GM12878 (cell line): ENCODE measurements at regions not wholly inside any gene's neighbourhood (a gene's known extent, or its start where the extent isn't known, plus 50 kb on each side); places are given as distances from the start of the nearest gene placed in this dataset.

ENCODE experiments used
- ATAC-seq: fragments of 200-7000 bp; cut with Tn5 transposase; 3 replicates; pipeline ENCODE4 v1.9.1; 2020; ENCODE audit warnings: mild to moderate bottlenecking, moderate library complexity
- BruUV-seq: library from RNA; stranded (reverse); fragments of 400-500 nt; replicated peaks from 2 replicates; lab custom pipeline; 2021; lab: Mats Ljungman, UMichigan
- CTCF ChIA-PET: fragments of 300-600 bp; sonication (Branson Sonifier 250); formaldehyde crosslinking; extraction: SDS; loops from one replicate; lab custom pipeline; 2021; ENCODE audit warnings: inconsistent platforms; lab: Yijun Ruan, JAX
- POLR2A ChIA-PET: fragments of 350-600 bp; formaldehyde crosslinking; extraction: SDS; loops from one replicate; lab custom pipeline; 2021; ENCODE audit warnings: inconsistent platforms; lab: Charles Lee
- RAD21 ChIA-PET: fragments of 300-600 bp; sonication (Branson Sonifier 250); formaldehyde crosslinking; loops from one replicate; lab custom pipeline; 2023; ENCODE audit warnings: antibody characterized with exemption; ENCODE audit not compliant: unreplicated experiment; lab: Charles Lee
- SMC1A ChIA-PET: fragments of 300-600 bp; sonication (Branson Sonifier 250); formaldehyde crosslinking; loops from one replicate; lab custom pipeline; 2023; ENCODE audit not compliant: unreplicated experiment, uncharacterized antibody; lab: Charles Lee
- DNase-seq: peaks from one replicate; pipeline ENCODE4 v3.0.0-alpha.2; 2011; ENCODE audit warnings: low read depth, low spot score
- FAIRE-seq: peaks from 3 replicates; lab custom pipeline; 2011; peaks lifted over from hg19 to GRCh38; lab: Jason Lieb, UNC
- H2AFZ ChIP-seq: 2 replicates; pipeline ENCODE4 v1.6.0; 2011; ENCODE audit warnings: low read depth, low read length, control low read depth; ENCODE audit not compliant: control insufficient read depth
- H3K27ac ChIP-seq: 2 replicates; pipeline ENCODE4 v1.5.1; 2011; ENCODE audit warnings: control low read depth; ENCODE audit not compliant: control insufficient read depth, insufficient read depth
- H3K27me3 ChIP-seq, 2 experiments: replicated peaks in 1 of 2; 2 replicates each; pipeline versions ENCODE4 v1.6.0 to v1.6.1; 2011; ENCODE audit warnings: low read length in 1 of 2; ENCODE audit not compliant: control insufficient read depth in 2 of 2, insufficient read depth in 2 of 2
- H3K36me3 ChIP-seq, 2 experiments: 2 replicates each; pipeline ENCODE4 v1.5.1; 2011; ENCODE audit warnings: low read length in 1 of 2; ENCODE audit not compliant: control insufficient read depth in 2 of 2, insufficient read depth in 2 of 2
- H3K4me1 ChIP-seq: 2 replicates; pipeline ENCODE4 v1.6.1; 2011; ENCODE audit warnings: mild to moderate bottlenecking, low read length, moderate library complexity, mixed read lengths; ENCODE audit not compliant: control insufficient read depth, insufficient read depth
- H3K4me2 ChIP-seq: 2 replicates; pipeline ENCODE4 v1.6.0; 2011; ENCODE audit warnings: control low read depth; ENCODE audit not compliant: control insufficient read depth, insufficient read depth
- H3K4me3 ChIP-seq: fragments of 200-600 bp; sonication (generic); 2 replicates; pipeline ENCODE4 v1.5.1; 2016
- H3K79me2 ChIP-seq: 2 replicates; pipeline ENCODE4 v1.6.0; 2011; ENCODE audit warnings: low read length; ENCODE audit not compliant: control insufficient read depth, insufficient read depth
- H3K9ac ChIP-seq: 2 replicates; pipeline ENCODE4 v1.8.0; 2011; ENCODE audit warnings: low read length, control low read depth, mixed read lengths; ENCODE audit not compliant: control insufficient read depth, insufficient read depth
- H3K9me3 ChIP-seq: replicated peaks from 3 replicates; pipeline ENCODE4 v1.5.1; 2011; ENCODE audit warnings: mild to moderate bottlenecking, low read length; ENCODE audit not compliant: control insufficient read depth, insufficient read depth
- H4K20me1 ChIP-seq: 2 replicates; pipeline ENCODE4 v1.6.0; 2011; ENCODE audit not compliant: control insufficient read depth, insufficient read depth
- CREM ChIP-seq: IDR thresholded peaks from 2 replicates; pipeline ENCODE4 v1.6.1; 2014; ENCODE audit warnings: antibody characterized with exemption, low read depth
- E4F1 ChIP-seq: fragments of 450-650 bp; IDR thresholded peaks from 2 replicates; pipeline ENCODE4 v1.6.1; 2018; ENCODE audit warnings: borderline replicate concordance, mild to moderate bottlenecking; ENCODE audit not compliant: partially characterized antibody
- NBN ChIP-seq: fragments of 450-650 bp; IDR thresholded peaks from 2 replicates; pipeline ENCODE4 v1.6.1; 2016
- NKRF ChIP-seq: fragments of 450-650 bp; conservative IDR thresholded peaks from 2 replicates; pipeline ENCODE4 v1.6.1; 2017; ENCODE audit warnings: mild to moderate bottlenecking, moderate library complexity
- SREBF1 ChIP-seq: IDR thresholded peaks from 2 replicates; pipeline ENCODE4 v1.6.1; 2012; ENCODE audit warnings: mild to moderate bottlenecking, low read length
- WGBS: methylation state at CpG from one replicate; pipeline ENCODE4 v1.1.6; 2016; ENCODE audit warnings: low lambda C conversion rate; ENCODE audit not compliant: insufficient replicate concordance, insufficient coverage; ENCODE audit errors: missing lambda C conversion rate; 5-methylcytosine and 5-hydroxymethylcytosine counted together
- in situ Hi-C: fragments of 300-500 bp; cut with MboI; formaldehyde crosslinking; loops from 9 replicates; pipeline ENCODE4 v1.14.3; 2018; ENCODE audit warnings: mixed read lengths
- intact Hi-C: fragments of 100-400 bp; cut with micrococcal nuclease; formaldehyde crosslinking; loops from one replicate; pipeline ENCODE4 v1.14.2; 2022; ENCODE audit not compliant: unreplicated experiment
- TF ChIP-seq, protein P1 (sequence below): IDR thresholded peaks from 2 replicates; pipeline ENCODE4 v1.6.1; 2011; ENCODE audit warnings: borderline replicate concordance, low read depth, mild to moderate bottlenecking, moderate library complexity, mixed read lengths, low read length; ENCODE audit not compliant: insufficient read depth; ENCODE audit errors: extremely low read length

GRCh38 chr1:177517546-177517945 lies 346.8 kb downstream of the BRINP2 start:
- no peaks in the 10 kb centered on the region for H3K9me3 ChIP-seq
- ATAC-seq (no peak), FAIRE-seq (no peak)
- CTCF ChIA-PET: no interaction called here
- BruUV-seq: no TSS peak
- no peak overlapping the region for H3K4me3 ChIP-seq
- intact Hi-C loops: no loop called here
- in situ Hi-C loops: no loop called here
- no peak for TF ChIP-seq CREM
- TF ChIP-seq NKRF: no peak
- TF ChIP-seq, protein P1, sequence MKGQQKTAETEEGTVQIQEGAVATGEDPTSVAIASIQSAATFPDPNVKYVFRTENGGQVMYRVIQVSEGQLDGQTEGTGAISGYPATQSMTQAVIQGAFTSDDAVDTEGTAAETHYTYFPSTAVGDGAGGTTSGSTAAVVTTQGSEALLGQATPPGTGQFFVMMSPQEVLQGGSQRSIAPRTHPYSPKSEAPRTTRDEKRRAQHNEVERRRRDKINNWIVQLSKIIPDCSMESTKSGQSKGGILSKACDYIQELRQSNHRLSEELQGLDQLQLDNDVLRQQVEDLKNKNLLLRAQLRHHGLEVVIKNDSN: no peak
- no peak for TF ChIP-seq E4F1
- no peak for TF ChIP-seq SREBF1
- no peak for TF ChIP-seq NBN
- TF ChIP-seq, all 136 proteins: peak for 0
- 27% methylated on average over 3 of the region's 3 CpGs for WGBS
- H3K27me3 ChIP-seq: no peaks in the 10 kb centered on the region
- no peaks in the 10 kb centered on the region for H4K20me1 ChIP-seq
- H3K27ac ChIP-seq: no peak overlapping the region
- no peaks in the 10 kb centered on the region for H3K36me3 ChIP-seq
- no peak overlapping the region for H3K4me2 ChIP-seq
- ChIA-PET POLR2A (no interaction called here), RAD21 (no interaction called here), SMC1A (interaction anchor here (0.5 kb wide), 1 partner anchor 41 kb away, joined by 3 read pairs; no protein-coding TSS in a partner anchor)
- DNase-seq: no peak
- no peak overlapping the region for H2AFZ ChIP-seq
- H3K4me1 ChIP-seq: no peaks in the 10 kb centered on the region
- no peak overlapping the region for H3K9ac ChIP-seq
- no peaks in the 10 kb centered on the region for H3K79me2 ChIP-seq
